HFFc6 (cell line): ENCODE measurements at regions not wholly inside any gene's neighbourhood (a gene's known extent, or its start where the extent isn't known, plus 50 kb on each side); places are given as distances from the start of the nearest gene placed in this dataset.

ENCODE experiments used
- DNase-seq: peaks from one replicate; pipeline ENCODE4 v3.0.0-alpha.2; 2018
- H3K27ac Mint-ChIP-seq: 2 replicates; pipeline ENCODE4 v1.8.0; 2020; ENCODE audit warnings: mild to moderate bottlenecking, mixed read lengths
- H3K27me3 Mint-ChIP-seq: 2 replicates; pipeline ENCODE4 v1.8.0; 2021; ENCODE audit warnings: mild to moderate bottlenecking, moderate library complexity, mixed read lengths; ENCODE audit not compliant: insufficient read depth
- H3K36me3 Mint-ChIP-seq: 2 replicates; pipeline ENCODE4 v1.8.0; 2021; ENCODE audit warnings: low read depth, mixed read lengths
- H3K4me1 Mint-ChIP-seq: 2 replicates; pipeline ENCODE4 v1.8.0; 2020; ENCODE audit warnings: low read depth, mixed read lengths
- H3K4me3 Mint-ChIP-seq: 2 replicates; pipeline ENCODE4 v1.8.0; 2020; ENCODE audit warnings: mild to moderate bottlenecking, moderate library complexity, mixed read lengths
- H3K9me3 Mint-ChIP-seq: 2 replicates; pipeline ENCODE4 v1.8.0; 2020; ENCODE audit warnings: mild to moderate bottlenecking, mixed read lengths
- TF ChIP-seq, protein P1 (sequence below): fragments of 200-600 bp; sonication (generic); IDR thresholded peaks from 2 replicates; pipeline ENCODE4 v1.5.0; 2021; ENCODE audit warnings: antibody characterized with exemption, mild to moderate bottlenecking

DNA sequence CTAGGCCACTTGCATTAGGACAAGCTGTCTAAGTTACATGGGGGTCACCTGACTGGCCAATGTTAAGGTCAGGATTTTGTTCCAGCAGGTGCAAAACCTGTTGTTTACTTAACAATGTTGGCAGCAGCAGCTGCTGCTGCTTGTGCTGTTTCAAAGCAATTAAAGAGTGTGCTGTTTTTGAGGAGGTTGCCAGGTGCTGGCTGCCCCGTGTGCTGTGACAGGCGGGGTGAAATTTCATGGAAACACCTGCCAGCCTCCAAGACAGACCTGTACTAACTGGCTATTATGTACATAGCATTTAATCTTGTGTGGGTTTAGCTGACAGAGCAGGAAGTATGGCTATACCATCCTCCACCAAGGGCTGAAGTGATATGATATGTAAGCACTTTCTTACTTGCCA is 224.9 kb downstream of the ASXL3 start:
- no peak for DNase-seq
- H3K27ac Mint-ChIP-seq = no peak overlapping the region
- peaks cover 37% of the 10 kb centered on the region for H3K9me3 Mint-ChIP-seq
- H3K36me3 Mint-ChIP-seq = no peaks in the 10 kb centered on the region
- no peak overlapping the region for H3K4me3 Mint-ChIP-seq
- no peaks in the 10 kb centered on the region for H3K4me1 Mint-ChIP-seq
- TF ChIP-seq, protein P1, sequence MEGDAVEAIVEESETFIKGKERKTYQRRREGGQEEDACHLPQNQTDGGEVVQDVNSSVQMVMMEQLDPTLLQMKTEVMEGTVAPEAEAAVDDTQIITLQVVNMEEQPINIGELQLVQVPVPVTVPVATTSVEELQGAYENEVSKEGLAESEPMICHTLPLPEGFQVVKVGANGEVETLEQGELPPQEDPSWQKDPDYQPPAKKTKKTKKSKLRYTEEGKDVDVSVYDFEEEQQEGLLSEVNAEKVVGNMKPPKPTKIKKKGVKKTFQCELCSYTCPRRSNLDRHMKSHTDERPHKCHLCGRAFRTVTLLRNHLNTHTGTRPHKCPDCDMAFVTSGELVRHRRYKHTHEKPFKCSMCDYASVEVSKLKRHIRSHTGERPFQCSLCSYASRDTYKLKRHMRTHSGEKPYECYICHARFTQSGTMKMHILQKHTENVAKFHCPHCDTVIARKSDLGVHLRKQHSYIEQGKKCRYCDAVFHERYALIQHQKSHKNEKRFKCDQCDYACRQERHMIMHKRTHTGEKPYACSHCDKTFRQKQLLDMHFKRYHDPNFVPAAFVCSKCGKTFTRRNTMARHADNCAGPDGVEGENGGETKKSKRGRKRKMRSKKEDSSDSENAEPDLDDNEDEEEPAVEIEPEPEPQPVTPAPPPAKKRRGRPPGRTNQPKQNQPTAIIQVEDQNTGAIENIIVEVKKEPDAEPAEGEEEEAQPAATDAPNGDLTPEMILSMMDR = no peak
- no peaks in the 10 kb centered on the region for H3K27me3 Mint-ChIP-seq
